GM21423 (cell line): ENCODE measurements at regions not wholly inside any gene's neighbourhood (a gene's known extent, or its start where the extent isn't known, plus 50 kb on each side); places are given as distances from the start of the nearest gene placed in this dataset.

Experiments used
- ATAC-seq: cut with Tn5 transposase; IDR thresholded peaks from one replicate; pipeline ENCODE4 v1.9.1; 2021; ENCODE audit warnings: mild to moderate bottlenecking, moderate library complexity; ENCODE audit not compliant: unreplicated experiment

DNA sequence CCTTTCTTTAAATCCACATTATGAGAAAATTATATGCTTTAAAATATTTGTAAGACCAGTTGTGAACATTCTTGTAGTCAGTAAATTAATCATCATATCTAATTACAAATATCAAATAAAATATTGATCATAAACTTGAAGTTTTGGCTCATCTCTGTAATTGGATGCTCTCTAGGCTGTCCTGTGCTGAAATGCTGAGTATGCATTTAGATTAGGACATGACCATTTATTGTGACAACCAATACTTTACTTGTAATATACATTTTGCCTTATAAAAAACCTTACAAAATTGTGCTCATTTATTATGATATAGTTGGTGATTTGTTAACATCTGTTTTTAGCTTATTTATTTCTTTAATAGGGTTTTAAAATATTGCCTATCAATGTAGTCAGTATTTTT is 116.1 kb upstream of the DOCK10 start:
- no peak for ATAC-seq

DNA sequence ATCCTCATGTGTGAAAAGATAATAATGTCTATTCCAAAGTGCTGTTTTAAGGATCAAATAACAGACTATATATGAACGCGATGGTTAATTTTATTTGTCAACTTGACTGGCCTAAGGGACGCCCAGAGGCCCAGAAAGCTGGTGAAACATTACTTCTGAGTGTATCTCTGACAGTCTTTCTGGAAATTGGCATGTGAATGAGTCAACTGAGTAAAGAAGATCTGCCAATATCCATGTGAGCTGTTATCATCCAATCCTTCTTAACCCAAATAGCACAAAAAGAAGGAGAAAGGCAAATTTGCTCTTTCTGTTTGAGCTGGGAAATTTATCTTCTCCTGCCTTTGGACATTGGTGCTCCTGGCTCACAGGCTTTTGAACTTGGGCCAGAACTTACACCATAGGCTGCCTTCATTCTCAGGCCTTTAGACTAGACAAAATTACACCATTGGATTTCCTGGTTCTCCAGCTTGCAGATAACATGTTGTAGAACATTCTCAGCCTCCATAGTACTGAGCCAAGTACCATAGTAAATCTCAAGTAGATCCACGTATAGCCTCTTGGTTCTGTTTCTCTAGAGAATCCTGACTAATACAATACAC is 114.7 kb upstream of the DOCK10 start:
- no peak for ATAC-seq

DNA sequence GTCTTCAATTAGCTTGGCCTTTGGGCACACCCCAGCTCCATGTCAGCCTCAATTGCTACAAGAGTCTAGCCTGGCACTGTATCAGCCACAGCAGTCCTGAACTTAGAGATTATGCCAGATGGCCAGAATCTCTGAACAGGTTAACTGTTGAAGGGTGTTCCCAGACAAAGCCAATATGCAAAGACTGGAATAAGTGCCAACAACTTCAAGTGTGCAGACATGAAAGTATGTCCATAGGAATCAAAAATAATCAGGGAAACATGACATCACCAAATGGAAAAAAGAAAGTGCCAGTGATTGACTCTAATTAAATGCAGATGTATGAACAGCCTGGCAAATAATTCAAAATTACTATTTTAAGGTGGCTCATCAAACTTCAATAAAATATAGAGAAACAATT is 98.5 kb upstream of the DOCK10 start:
- ATAC-seq: no peak

DNA sequence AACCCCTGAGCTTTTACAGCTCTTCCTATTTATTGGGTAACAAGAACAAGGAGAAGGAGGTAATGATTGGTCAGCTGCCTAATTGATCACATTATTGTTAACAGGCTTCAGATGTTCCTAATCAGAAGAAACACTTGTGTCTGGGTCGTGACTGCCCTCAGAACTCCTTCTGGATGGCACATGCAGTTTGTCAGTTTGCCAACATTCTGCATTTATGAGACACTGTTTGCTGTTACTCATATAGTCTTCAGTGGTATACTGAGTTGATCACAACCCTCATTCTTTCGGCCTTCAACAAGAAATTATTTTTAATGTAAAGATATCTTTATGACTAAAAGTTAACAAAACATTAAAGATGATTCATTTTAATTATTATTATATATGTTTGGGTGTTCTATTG is 95.7 kb upstream of the DOCK10 start:
- no peak for ATAC-seq

DNA sequence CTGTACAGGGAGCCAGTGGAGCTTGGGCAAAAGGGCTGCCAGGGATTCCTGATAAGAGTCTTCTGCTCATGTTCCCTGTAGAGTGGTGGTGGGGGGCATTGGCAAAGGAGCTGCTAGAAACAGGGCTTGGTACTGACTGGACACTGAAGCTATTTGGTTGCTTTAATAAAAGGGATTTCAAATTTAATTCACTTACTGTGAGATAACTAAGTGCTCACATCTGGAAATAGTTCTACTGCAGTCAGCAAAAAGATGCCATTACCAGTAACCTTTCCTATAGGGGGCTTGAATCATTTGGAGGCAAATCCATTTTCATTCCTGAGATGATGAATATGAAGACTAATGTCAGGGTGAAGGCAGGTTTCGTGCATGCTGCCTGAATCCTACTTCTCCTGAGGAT is 94.3 kb upstream of the DOCK10 start:
- no peak for ATAC-seq

- no peak for ATAC-seq
Measured at GRCh38 chr2:225131898-225132297, 89.6 kb upstream of the DOCK10 start.

- ATAC-seq: no peak
Measured at GRCh38 chr2:225130093-225130492, 87.8 kb upstream of the DOCK10 start.

DNA sequence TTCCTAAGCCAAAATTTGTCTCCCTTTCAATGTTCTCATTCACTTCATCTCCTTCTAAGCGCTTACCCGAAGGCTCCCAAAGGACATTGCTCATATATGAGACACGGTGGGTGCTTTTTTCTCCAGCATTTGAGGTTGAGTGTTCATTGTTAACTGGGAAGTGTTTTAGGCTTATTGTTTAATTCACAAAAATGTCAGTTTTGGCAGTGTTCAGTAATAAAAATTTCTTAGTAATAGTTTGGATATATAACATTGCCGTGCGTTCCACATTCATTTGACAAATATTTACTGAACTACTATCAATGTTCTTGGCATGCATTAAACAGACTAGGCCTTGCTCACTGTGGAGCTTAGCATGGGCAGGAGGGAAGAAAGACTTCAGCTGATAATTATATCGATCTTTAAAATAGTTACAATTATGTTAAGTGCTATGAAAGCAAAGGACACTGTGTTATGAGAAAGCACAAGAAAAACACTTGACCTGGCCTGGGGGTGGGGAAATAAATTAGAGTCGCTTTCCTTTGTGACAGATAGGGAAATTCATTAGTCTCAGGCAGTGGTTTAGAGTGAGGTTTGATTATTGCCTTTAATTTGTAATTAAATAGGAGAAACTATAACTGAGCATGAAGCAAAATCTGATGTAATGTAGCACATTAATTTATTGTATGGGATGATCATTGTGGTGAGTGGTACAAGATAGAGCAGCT is 82.2 kb upstream of the DOCK10 start:
- ATAC-seq: no peak

- no peak for ATAC-seq
Measured at GRCh38 chr2:225122583-225123486, 80.6 kb upstream of the DOCK10 start.

- ATAC-seq: no peak
Measured at GRCh38 chr2:225122007-225122406, 79.7 kb upstream of the DOCK10 start.

DNA sequence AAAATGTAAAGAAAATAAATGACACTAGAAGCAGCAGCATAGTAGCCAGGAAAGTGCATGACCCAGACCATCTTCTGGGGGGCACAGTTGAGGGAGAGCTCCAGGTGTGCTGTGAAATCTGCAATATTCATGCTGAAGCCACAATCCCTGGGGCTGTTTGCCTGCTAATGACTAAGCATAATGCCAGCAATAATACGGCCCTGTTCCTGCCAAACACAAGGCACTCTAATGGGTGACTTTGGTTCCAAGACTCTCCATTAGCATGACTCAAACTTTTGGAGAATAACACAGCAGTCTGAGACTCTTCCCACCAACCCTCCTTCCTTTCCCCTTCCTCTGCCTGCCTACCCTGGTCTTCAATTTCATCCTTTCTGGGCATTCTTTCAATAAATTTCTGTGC is 77.9 kb upstream of the DOCK10 start:
- ATAC-seq: no peak

- ATAC-seq: no peak
Measured at GRCh38 chr2:225117051-225117716, 74.9 kb upstream of the DOCK10 start.

GRCh38 chr2:225114786-225115323 is 72.6 kb upstream of the DOCK10 start:
- no peak for ATAC-seq

DNA sequence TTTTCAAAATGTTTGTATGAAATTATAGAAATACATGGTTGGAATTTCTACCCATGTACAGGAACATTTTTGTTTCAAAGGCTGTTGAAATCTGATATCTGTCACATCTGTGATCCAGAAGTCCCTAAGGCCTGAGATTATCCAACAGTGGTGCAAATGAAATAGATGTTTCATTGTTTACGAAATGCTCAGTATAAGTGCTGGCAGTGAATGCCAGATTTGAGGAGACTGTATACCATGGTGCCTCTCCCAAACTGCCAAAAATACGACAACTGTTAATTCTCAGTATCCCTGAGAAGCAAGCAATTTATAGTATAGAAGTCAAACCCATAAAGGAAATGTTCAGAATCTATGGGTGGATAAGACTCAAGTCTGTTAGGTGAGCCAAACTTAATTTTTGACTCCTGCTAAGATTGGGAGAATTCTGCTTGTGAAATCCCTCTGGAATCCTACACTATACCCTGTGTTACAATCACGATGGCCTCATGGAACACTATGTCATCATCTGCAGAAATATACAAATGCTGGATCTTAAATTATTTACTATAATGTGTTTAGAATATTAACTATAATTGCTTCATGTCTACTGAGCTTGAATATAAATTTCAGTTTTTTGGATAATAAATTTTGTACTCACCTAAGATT is 71.2 kb upstream of the DOCK10 start:
- ATAC-seq: no peak

DNA sequence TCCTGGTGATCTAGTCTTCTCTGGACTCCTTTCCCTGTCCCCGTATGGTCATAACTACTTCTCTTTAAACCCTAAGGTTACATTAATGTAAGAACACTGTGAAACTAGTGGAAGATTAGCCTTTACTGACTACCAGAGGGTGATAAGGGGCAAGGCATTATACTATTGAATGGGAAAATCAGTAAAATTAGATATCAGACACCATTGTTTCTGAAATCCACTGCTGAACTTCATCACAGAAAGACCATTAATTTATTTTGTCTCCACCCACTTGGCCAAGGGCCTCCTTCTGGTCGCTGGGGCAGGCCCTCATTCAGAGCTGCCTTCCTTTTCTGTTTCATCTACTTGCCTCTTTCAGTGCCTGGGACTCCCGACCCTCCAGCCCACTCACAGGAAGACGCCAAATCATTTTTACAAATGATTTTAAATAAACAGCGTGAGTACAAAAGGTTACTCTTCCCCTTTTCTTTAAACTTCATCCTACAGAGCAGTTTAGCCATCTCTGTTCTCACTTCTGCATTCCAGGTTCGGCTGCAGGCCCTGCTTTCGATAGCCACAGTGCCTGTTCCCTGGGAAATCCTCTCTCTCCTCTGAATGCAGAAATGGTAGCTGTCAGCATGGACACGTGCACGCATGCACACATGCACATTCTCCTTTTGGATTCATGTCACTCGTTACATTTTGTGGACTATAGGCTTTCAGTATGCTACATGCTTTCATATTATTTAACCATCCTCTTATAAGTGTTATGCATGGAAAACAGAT is 70.3 kb upstream of the DOCK10 start:
- no peak for ATAC-seq

- no peak for ATAC-seq
Measured at GRCh38 chr2:225108805-225109204, 66.5 kb upstream of the DOCK10 start.

DNA sequence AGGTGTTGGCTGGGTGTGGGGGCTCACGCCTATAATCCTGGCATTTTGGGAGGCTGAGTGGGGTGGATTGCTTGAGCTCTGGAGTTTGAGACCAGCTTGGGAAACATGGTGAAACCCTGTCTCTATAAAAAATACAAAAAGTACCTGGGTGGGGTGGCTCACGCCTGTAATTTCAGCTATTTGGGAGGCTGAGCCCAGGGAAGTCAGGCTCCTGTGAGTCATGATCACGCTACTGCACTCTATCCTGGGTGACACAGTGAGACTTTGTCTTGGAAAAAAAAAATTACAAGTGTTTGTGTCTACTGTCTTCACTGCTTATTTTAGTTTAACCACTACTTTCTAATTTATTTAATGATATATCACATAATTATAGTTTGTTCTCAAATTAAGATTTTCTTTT is 62.7 kb upstream of the DOCK10 start:
- no peak for ATAC-seq

DNA sequence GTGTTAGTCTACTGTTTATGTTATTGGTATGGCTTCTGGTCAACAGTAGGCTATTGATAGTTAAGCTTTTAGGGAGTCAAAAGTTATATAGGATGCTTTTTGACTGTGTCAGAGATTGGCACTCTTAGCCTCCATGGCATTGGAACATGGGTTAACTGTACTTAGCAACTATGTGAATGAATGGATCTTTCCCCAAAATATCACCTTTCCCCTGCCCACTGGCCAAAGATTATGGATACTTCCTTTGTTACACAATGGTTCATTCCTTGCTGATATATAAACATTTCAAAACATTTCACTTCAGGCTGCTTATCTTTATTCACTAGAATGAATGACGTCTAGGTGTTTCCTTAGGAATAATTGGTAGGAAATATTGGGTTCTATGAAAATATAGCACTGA is 62.1 kb upstream of the DOCK10 start:
- no peak for ATAC-seq

GRCh38 chr2:225103737-225104141 is 61.5 kb upstream of the DOCK10 start:
- ATAC-seq: no peak

DNA sequence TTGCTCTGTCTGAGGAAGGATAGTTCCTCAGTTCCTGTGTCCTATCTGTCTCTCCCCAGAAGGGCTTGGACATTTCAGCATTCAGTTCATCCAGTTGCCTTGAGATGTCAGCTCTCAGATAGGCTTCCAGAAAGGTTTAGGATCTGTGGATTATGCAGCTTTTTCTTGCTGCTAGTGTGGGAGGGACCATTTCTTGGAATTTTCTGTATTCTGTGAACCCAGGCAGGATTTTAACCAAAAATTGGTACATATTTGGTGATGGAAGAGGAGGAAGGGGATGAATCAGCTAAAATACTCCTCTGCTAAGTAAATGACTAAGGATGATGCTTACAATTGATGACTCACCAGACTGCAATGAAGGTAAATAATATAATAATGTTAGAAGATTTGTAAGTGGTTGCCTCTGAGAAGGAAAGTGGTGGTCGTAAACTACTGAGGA is 58.6 kb upstream of the DOCK10 start:
- no peak for ATAC-seq
